Prostate gland (tissue), 2 donors: ENCODE measurements at regions not wholly inside any gene's neighbourhood (a gene's known extent, or its start where the extent isn't known, plus 50 kb on each side); places are given as distances from the start of the nearest gene placed in this dataset.

ENCODE experiments used
- POLR2AphosphoS5 ChIP-seq: sonication (generic); formaldehyde crosslinking; IDR thresholded peaks from one replicate; pipeline ENCODE4 v1.6.1; 2017; ENCODE audit warnings: antibody characterized with exemption
- TF ChIP-seq, protein P1 (sequence below), 4 experiments: fragments of 200-600 bp in 2 of 4; fragments of 450-650 bp in 2 of 4; sonication (generic) in 2 of 4; IDR thresholded peaks; 1 replicate in 3 of 4; 2 replicates in 1 of 4; pipeline ENCODE4 v1.5.1; 2016 to 2019; ENCODE audit warnings: antibody characterized with exemption in 4 of 4, mild to moderate bottlenecking in 2 of 4, moderate library complexity in 2 of 4

- TF ChIP-seq, protein P1, sequence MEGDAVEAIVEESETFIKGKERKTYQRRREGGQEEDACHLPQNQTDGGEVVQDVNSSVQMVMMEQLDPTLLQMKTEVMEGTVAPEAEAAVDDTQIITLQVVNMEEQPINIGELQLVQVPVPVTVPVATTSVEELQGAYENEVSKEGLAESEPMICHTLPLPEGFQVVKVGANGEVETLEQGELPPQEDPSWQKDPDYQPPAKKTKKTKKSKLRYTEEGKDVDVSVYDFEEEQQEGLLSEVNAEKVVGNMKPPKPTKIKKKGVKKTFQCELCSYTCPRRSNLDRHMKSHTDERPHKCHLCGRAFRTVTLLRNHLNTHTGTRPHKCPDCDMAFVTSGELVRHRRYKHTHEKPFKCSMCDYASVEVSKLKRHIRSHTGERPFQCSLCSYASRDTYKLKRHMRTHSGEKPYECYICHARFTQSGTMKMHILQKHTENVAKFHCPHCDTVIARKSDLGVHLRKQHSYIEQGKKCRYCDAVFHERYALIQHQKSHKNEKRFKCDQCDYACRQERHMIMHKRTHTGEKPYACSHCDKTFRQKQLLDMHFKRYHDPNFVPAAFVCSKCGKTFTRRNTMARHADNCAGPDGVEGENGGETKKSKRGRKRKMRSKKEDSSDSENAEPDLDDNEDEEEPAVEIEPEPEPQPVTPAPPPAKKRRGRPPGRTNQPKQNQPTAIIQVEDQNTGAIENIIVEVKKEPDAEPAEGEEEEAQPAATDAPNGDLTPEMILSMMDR (IDR thresholded peaks at IDR 0.05): no peak
- no peak for TF ChIP-seq POLR2AphosphoS5
Observed at GRCh38 chr12:24356240-24356804, 406.9 kb upstream of the SOX5 start.
